CD14-positive monocyte (primary cell): ENCODE measurements at regions not wholly inside any gene's neighbourhood (a gene's known extent, or its start where the extent isn't known, plus 50 kb on each side); places are given as distances from the start of the nearest gene placed in this dataset.

Source experiments
- DNase-seq, 3 donors: peaks; one replicate each; pipeline ENCODE4 v3.0.0-alpha.2; 2011 to 2022
- H2AFZ ChIP-seq: 2 replicates; pipeline ENCODE4 v1.6.0; 2012; ENCODE audit warnings: mild to moderate bottlenecking, low read depth, low read length, inconsistent platforms; ENCODE audit not compliant: insufficient read depth, poor library complexity, severe bottlenecking
- H3K27ac ChIP-seq, 2 donors: 1 replicate in 1 of 2; 2 replicates in 1 of 2; pipeline ENCODE4 v1.5.1; 2012 to 2013; ENCODE audit warnings: low read length in 2 of 2, control low read depth in 1 of 2, inconsistent platforms in 1 of 2, low read depth in 1 of 2, mild to moderate bottlenecking in 1 of 2
- H3K27me3 ChIP-seq, 2 donors: one replicate each; pipeline versions ENCODE4 v1.6.0 to v1.6.1; 2011 to 2013; ENCODE audit warnings: low read length in 2 of 2; ENCODE audit not compliant: control insufficient read depth in 2 of 2, insufficient read depth in 2 of 2
- H3K36me3 ChIP-seq, 2 donors: replicated peaks in 1 of 2; 1 replicate in 1 of 2; 2 replicates in 1 of 2; pipeline versions ENCODE4 v1.5.1 to v1.6.1; 2012 to 2013; ENCODE audit warnings: low read length in 2 of 2, control low read depth in 1 of 2, inconsistent platforms in 1 of 2, mild to moderate bottlenecking in 1 of 2; ENCODE audit not compliant: insufficient read depth in 2 of 2, control insufficient read depth in 1 of 2
- H3K4me1 ChIP-seq, 2 donors: 1 replicate in 1 of 2; 2 replicates in 1 of 2; pipeline versions ENCODE4 v1.5.1 to v1.6.1; 2012 to 2013; ENCODE audit warnings: low read length in 2 of 2, control low read depth in 1 of 2, inconsistent platforms in 1 of 2, mild to moderate bottlenecking in 1 of 2, moderate library complexity in 1 of 2; ENCODE audit not compliant: insufficient read depth in 2 of 2, control insufficient read depth in 1 of 2
- H3K4me2 ChIP-seq: replicated peaks from 2 replicates; pipeline ENCODE3; 2012; ENCODE audit warnings: low read length, moderate library complexity, mild to moderate bottlenecking; ENCODE audit not compliant: poor library complexity, severe bottlenecking; ENCODE audit errors: extremely low read depth
- H3K4me3 ChIP-seq, 3 experiments: fragments of 200-600 bp in 1 of 3; sonication (generic) in 1 of 3; replicated peaks in 1 of 3; 1 replicate in 2 of 3; 2 replicates in 1 of 3; pipeline ENCODE4 v1.5.1; 2011 to 2013; ENCODE audit warnings: low read length in 3 of 3, mild to moderate bottlenecking in 3 of 3, control low read depth in 2 of 3, low read depth in 2 of 3, inconsistent platforms in 1 of 3, moderate library complexity in 1 of 3
- H3K79me2 ChIP-seq: 2 replicates; pipeline ENCODE4 v1.6.0; 2012; ENCODE audit warnings: mild to moderate bottlenecking, control low read depth, inconsistent platforms, low read length, moderate library complexity; ENCODE audit not compliant: insufficient read depth
- H3K9ac ChIP-seq: 2 replicates; pipeline ENCODE4 v1.6.0; 2017; ENCODE audit warnings: low read length, mild to moderate bottlenecking; ENCODE audit not compliant: insufficient read depth, poor library complexity, severe bottlenecking
- H3K9me3 ChIP-seq, 2 donors: replicated peaks in 1 of 2; 1 replicate in 1 of 2; 2 replicates in 1 of 2; pipeline versions ENCODE4 v1.5.1 to v1.6.1; 2012 to 2013; ENCODE audit warnings: low read length in 2 of 2, control low read depth in 1 of 2; ENCODE audit not compliant: control insufficient read depth in 1 of 2, insufficient read depth in 1 of 2
- H4K20me1 ChIP-seq: 2 replicates; pipeline ENCODE4 v1.6.0; 2012; ENCODE audit warnings: mild to moderate bottlenecking, low read length, control low read depth, moderate library complexity; ENCODE audit not compliant: insufficient read depth
- H3K27ac Mint-ChIP-seq, 7 donors: one replicate each; pipeline ENCODE4 v1.8.0; 2020; ENCODE audit warnings: mild to moderate bottlenecking in 7 of 7, mixed read lengths in 7 of 7, moderate library complexity in 6 of 7, inconsistent platforms in 2 of 7
- H3K27me3 Mint-ChIP-seq, 3 donors: one replicate each; pipeline ENCODE4 v1.8.0; 2021 to 2022; ENCODE audit warnings: low read depth in 3 of 3, mild to moderate bottlenecking in 3 of 3, mixed read lengths in 3 of 3, moderate library complexity in 3 of 3, inconsistent platforms in 1 of 3
- H3K36me3 Mint-ChIP-seq, 2 donors: one replicate each; pipeline ENCODE4 v1.8.0; 2020; ENCODE audit warnings: mixed read lengths in 2 of 2, inconsistent platforms in 1 of 2, mild to moderate bottlenecking in 1 of 2
- H3K4me1 Mint-ChIP-seq: one replicate; pipeline ENCODE4 v1.8.0; 2020; ENCODE audit warnings: mild to moderate bottlenecking, mixed read lengths
- H3K4me3 Mint-ChIP-seq, 2 donors: one replicate each; pipeline ENCODE4 v1.8.0; 2020; ENCODE audit warnings: mild to moderate bottlenecking in 2 of 2, mixed read lengths in 2 of 2, moderate library complexity in 1 of 2
- H3K9me3 Mint-ChIP-seq, 7 donors: one replicate each; pipeline ENCODE4 v1.8.0; 2020 to 2022; ENCODE audit warnings: mixed read lengths in 7 of 7, mild to moderate bottlenecking in 6 of 7, moderate library complexity in 6 of 7, inconsistent platforms in 2 of 7
- WGBS: methylation state at CpG from one replicate; pipeline ENCODE4 v1.1.5; 2013; ENCODE audit warnings: missing lambda C conversion rate; ENCODE audit not compliant: insufficient coverage; 5-methylcytosine and 5-hydroxymethylcytosine counted together
- intact Hi-C, 2 donors: fragments of 100-400 bp; cut with micrococcal nuclease; formaldehyde crosslinking; loops; one replicate each; pipeline versions ENCODE4 v1.15.0 to v1.15.1; 2023
- TF ChIP-seq, protein P1 (sequence below): fragments of 200-600 bp; IDR thresholded peaks from one replicate; pipeline ENCODE4 v1.8.0; 2022; ENCODE audit warnings: antibody characterized with exemption, mild to moderate bottlenecking

DNA sequence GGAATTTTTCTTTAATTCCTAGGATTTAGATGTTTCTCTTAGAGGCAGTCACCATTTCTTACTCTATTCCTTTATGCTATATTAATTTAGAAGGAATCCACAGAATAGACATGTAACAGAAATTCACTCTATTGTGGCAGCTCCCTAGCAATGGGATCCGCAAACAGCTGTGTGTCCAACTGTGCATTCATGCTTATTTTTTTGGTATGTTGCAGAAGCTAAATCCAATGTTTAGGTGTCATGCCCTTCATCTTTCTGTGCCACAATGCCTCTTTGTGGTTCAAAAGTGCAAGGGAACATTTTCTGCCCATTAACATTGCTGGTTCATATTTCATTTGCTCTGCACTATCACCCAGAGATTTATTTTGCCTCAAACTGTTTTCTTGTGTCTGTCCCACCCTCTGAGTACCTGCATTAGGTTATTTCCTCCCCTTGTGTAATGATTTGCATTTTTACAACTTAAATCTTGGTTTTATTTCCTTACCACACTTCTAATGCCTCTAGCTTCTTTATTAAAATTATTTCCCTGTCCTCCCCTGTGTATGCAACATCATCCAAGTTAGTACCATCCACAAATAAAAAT, 816.5 kb downstream of the EFNA5 start:
- WGBS, result 86% methylated on average over 1 of the region's 1 CpG
- no peaks in the 10 kb centered on the region for H3K36me3 Mint-ChIP-seq
- H3K79me2 ChIP-seq, result no peaks in the 10 kb centered on the region
- no peaks in the 10 kb centered on the region for H4K20me1 ChIP-seq
- H3K27me3 Mint-ChIP-seq, result no peaks in the 10 kb centered on the region
- peaks cover 0 to 3% (median 0%) of the 10 kb centered on the region in 7 donors for H3K9me3 Mint-ChIP-seq
- H3K4me1 ChIP-seq, result no peaks in the 10 kb centered on the region
- intact Hi-C loops, result no loop called here
- DNase-seq, result no peak
- no peaks in the 10 kb centered on the region for H3K27me3 ChIP-seq
- no peaks in the 10 kb centered on the region for H3K9me3 ChIP-seq
- H3K27ac ChIP-seq, result no peak overlapping the region
- no peak overlapping the region for H3K4me3 Mint-ChIP-seq
- H3K4me1 Mint-ChIP-seq, result no peaks in the 10 kb centered on the region
- no peak overlapping the region for H2AFZ ChIP-seq
- H3K4me3 ChIP-seq, result no peak overlapping the region
- no peak overlapping the region for H3K9ac ChIP-seq
- TF ChIP-seq, protein P1, sequence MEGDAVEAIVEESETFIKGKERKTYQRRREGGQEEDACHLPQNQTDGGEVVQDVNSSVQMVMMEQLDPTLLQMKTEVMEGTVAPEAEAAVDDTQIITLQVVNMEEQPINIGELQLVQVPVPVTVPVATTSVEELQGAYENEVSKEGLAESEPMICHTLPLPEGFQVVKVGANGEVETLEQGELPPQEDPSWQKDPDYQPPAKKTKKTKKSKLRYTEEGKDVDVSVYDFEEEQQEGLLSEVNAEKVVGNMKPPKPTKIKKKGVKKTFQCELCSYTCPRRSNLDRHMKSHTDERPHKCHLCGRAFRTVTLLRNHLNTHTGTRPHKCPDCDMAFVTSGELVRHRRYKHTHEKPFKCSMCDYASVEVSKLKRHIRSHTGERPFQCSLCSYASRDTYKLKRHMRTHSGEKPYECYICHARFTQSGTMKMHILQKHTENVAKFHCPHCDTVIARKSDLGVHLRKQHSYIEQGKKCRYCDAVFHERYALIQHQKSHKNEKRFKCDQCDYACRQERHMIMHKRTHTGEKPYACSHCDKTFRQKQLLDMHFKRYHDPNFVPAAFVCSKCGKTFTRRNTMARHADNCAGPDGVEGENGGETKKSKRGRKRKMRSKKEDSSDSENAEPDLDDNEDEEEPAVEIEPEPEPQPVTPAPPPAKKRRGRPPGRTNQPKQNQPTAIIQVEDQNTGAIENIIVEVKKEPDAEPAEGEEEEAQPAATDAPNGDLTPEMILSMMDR, result no peak
- no peaks in the 10 kb centered on the region for H3K36me3 ChIP-seq
- no peak overlapping the region for H3K27ac Mint-ChIP-seq
- no peak overlapping the region for H3K4me2 ChIP-seq

DNA sequence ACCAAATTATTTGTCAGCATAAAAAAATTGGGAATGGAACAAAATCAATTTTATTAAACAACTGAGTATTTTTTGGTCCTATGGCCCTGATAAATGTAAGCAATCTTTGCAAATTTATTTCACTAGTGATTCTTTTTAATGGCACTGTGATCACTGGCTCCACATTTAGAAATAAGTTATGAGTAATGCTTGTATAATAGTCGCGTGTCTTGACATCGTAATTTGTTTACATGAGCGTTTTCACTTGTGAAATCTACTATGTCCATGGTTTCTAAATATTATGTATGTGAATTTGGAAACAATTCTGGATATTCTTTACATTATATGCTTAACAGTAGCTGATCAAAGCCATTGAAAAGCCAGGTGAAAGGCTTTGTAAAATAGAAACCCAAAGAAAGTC, 817.5 kb downstream of the EFNA5 start:
- H3K36me3 Mint-ChIP-seq, result no peaks in the 10 kb centered on the region
- Histone ChIP-seq H3K36me3 (no peaks in the 10 kb centered on the region), H3K4me2 (no peak overlapping the region), H3K79me2 (no peaks in the 10 kb centered on the region), H3K27me3 (no peaks in the 10 kb centered on the region), H3K9ac (no peak overlapping the region), H2AFZ (no peak overlapping the region), H3K4me1 (no peaks in the 10 kb centered on the region), H3K4me3 (no peak overlapping the region), H4K20me1 (no peaks in the 10 kb centered on the region), H3K27ac (no peak overlapping the region), H3K9me3 (no peaks in the 10 kb centered on the region)
- WGBS, result no CpG with 5 or more reads among the region's 4 CpGs
- no peak overlapping the region for H3K4me3 Mint-ChIP-seq
- peaks cover 0 to 3% (median 0%) of the 10 kb centered on the region in 7 donors for H3K9me3 Mint-ChIP-seq
- TF ChIP-seq, protein P1, result no peak
- no peak for DNase-seq
- intact Hi-C loops, result no loop called here
- H3K27ac Mint-ChIP-seq, result no peak overlapping the region
- H3K27me3 Mint-ChIP-seq, result no peaks in the 10 kb centered on the region
- H3K4me1 Mint-ChIP-seq, result no peaks in the 10 kb centered on the region
